OCI-LY7 (cell line): ENCODE measurements at regions not wholly inside any gene's neighbourhood (a gene's known extent, or its start where the extent isn't known, plus 50 kb on each side); places are given as distances from the start of the nearest gene placed in this dataset.

Source experiments
- BruUV-seq: library from RNA; stranded (reverse); fragments of 400-500 nt; replicated peaks from 2 replicates; lab custom pipeline; 2021; lab: Mats Ljungman, UMichigan
- CTCF ChIA-PET: fragments of 300-600 bp; sonication (Branson Sonifier 250); formaldehyde crosslinking; loops from one replicate; lab custom pipeline; 2022; ENCODE audit warnings: antibody characterized with exemption; ENCODE audit not compliant: unreplicated experiment; lab: Charles Lee
- POLR2A ChIA-PET: fragments of 300-600 bp; sonication (Branson Sonifier 250); formaldehyde crosslinking; loops from one replicate; lab custom pipeline; 2022; ENCODE audit warnings: antibody characterized with exemption; lab: Charles Lee
- DNase-seq: peaks from one replicate; pipeline ENCODE4 v3.0.0-alpha.2; 2015; ENCODE audit warnings: low spot score
- H2AFZ ChIP-seq: fragments of 200-600 bp; sonication (generic), shearing (Covaris generic); 2 replicates; pipeline ENCODE4 v1.6.1; 2014; ENCODE audit warnings: mild to moderate bottlenecking, antibody characterized with exemption, low read length, moderate library complexity
- H3K27ac ChIP-seq: fragments of 200-600 bp; sonication (generic); 2 replicates; pipeline ENCODE4 v1.5.1; 2014; ENCODE audit warnings: mixed run types, low read depth, mild to moderate bottlenecking, moderate library complexity, low read length, inconsistent platforms; ENCODE audit not compliant: poor library complexity, severe bottlenecking
- H3K36me3 ChIP-seq: fragments of 200-600 bp; sonication (generic); 2 replicates; pipeline ENCODE4 v1.6.1; 2014; ENCODE audit warnings: mild to moderate bottlenecking, antibody characterized with exemption, low read length, moderate library complexity, mixed read lengths; ENCODE audit not compliant: insufficient read depth
- H3K4me1 ChIP-seq: fragments of 200-600 bp; sonication (generic); 2 replicates; pipeline ENCODE4 v1.5.1; 2014; ENCODE audit warnings: mild to moderate bottlenecking, low read length; ENCODE audit not compliant: insufficient read depth, poor library complexity, severe bottlenecking
- H3K4me2 ChIP-seq: fragments of 200-600 bp; sonication (generic); 2 replicates; pipeline ENCODE4 v1.6.1; 2014; ENCODE audit warnings: mild to moderate bottlenecking, low read length
- H3K4me3 ChIP-seq: fragments of 200-600 bp; sonication (generic); 2 replicates; pipeline ENCODE4 v1.5.1; 2014; ENCODE audit warnings: mild to moderate bottlenecking, low read depth, low read length; ENCODE audit not compliant: poor library complexity, severe bottlenecking
- H3K79me2 ChIP-seq: fragments of 200-600 bp; sonication (generic); 2 replicates; pipeline ENCODE4 v1.6.1; 2016; ENCODE audit warnings: low read depth, mild to moderate bottlenecking, low read length, moderate library complexity, mixed read lengths; ENCODE audit not compliant: insufficient read depth
- H3K9me2 ChIP-seq: fragments of 200-600 bp; sonication (generic); 2 replicates; pipeline ENCODE4 v1.6.1; 2016; ENCODE audit warnings: mild to moderate bottlenecking, low read length, mixed read lengths; ENCODE audit not compliant: insufficient read depth
- H3K9me3 ChIP-seq: fragments of 200-600 bp; sonication (generic); 2 replicates; pipeline ENCODE4 v1.6.1; 2014; ENCODE audit warnings: mild to moderate bottlenecking, mixed run types, low read length, mixed read lengths
- H4K20me1 ChIP-seq: fragments of 200-600 bp; sonication (generic); 2 replicates; pipeline ENCODE4 v1.6.1; 2014; ENCODE audit warnings: mild to moderate bottlenecking, antibody characterized with exemption, low read length, moderate library complexity, mixed read lengths; ENCODE audit not compliant: insufficient read depth
- EZH2phosphoT487 ChIP-seq: fragments of 200-600 bp; sonication (generic); IDR thresholded peaks from 2 replicates; pipeline ENCODE4 v1.6.1; 2018; ENCODE audit warnings: low read depth, borderline replicate concordance, mild to moderate bottlenecking, mixed run types, antibody characterized with exemption, low read length, moderate library complexity, mixed read lengths
- intact Hi-C: fragments of 100-400 bp; cut with micrococcal nuclease; formaldehyde crosslinking; loops from one replicate; pipeline ENCODE4 v1.10.0; 2022; ENCODE audit not compliant: unreplicated experiment
- TF ChIP-seq, protein P1 (sequence below): fragments of 200-600 bp; sonication (generic); conservative IDR thresholded peaks from 2 replicates; pipeline ENCODE4 v1.5.1; 2014; ENCODE audit warnings: mild to moderate bottlenecking, antibody characterized with exemption, low read length, moderate library complexity, mixed read lengths

DNA sequence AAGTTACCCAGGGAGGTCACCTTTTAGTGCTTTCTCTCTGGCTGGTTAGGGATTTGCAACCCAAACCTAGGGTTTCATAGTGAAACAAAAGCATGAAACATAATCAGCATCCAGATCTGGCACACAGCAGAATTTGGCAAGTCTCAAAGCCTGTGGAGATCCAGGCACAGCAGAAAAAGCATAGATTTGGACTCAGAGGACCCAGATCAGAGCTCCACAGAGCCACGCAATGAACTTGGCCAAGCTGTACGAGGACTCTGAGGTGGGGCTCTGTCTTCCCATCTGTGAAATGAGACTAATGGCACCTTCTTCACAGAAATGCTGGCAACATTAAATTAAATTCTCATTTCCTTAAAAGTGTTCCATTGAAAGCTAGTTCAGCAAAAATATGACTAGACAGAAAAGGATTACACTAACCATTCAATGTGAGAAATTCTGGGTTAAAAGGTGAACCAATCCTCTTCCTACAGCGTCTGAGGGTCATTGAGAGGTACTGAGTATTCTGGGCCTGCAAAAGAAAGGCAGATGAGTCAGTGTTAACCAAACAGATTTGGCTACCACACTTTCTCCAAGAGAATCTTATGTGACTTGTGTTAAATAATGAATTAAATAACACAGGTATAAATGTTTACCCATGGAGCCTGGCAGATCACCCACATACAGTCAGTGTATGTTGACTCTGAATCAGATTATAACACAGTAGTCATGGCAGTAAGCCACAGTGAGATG is 266.3 kb downstream of the MREG start:
- ChIA-PET POLR2A (no interaction called here), CTCF (no interaction called here)
- no peak for DNase-seq
- H3K79me2 ChIP-seq, result no peaks in the 10 kb centered on the region
- no peaks in the 10 kb centered on the region for H3K36me3 ChIP-seq
- no peaks in the 10 kb centered on the region for H3K4me1 ChIP-seq
- H4K20me1 ChIP-seq, result no peaks in the 10 kb centered on the region
- H2AFZ ChIP-seq, result no peak overlapping the region
- TF ChIP-seq, protein P1, sequence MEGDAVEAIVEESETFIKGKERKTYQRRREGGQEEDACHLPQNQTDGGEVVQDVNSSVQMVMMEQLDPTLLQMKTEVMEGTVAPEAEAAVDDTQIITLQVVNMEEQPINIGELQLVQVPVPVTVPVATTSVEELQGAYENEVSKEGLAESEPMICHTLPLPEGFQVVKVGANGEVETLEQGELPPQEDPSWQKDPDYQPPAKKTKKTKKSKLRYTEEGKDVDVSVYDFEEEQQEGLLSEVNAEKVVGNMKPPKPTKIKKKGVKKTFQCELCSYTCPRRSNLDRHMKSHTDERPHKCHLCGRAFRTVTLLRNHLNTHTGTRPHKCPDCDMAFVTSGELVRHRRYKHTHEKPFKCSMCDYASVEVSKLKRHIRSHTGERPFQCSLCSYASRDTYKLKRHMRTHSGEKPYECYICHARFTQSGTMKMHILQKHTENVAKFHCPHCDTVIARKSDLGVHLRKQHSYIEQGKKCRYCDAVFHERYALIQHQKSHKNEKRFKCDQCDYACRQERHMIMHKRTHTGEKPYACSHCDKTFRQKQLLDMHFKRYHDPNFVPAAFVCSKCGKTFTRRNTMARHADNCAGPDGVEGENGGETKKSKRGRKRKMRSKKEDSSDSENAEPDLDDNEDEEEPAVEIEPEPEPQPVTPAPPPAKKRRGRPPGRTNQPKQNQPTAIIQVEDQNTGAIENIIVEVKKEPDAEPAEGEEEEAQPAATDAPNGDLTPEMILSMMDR, result no peak
- no peak for TF ChIP-seq EZH2phosphoT487
- intact Hi-C loops, result no loop called here
- BruUV-seq, result no TSS peak
- no peaks in the 10 kb centered on the region for H3K9me3 ChIP-seq
- no peaks in the 10 kb centered on the region for H3K9me2 ChIP-seq
- no peak overlapping the region for H3K27ac ChIP-seq
- H3K4me2 ChIP-seq, result no peak overlapping the region
- no peak overlapping the region for H3K4me3 ChIP-seq

DNA sequence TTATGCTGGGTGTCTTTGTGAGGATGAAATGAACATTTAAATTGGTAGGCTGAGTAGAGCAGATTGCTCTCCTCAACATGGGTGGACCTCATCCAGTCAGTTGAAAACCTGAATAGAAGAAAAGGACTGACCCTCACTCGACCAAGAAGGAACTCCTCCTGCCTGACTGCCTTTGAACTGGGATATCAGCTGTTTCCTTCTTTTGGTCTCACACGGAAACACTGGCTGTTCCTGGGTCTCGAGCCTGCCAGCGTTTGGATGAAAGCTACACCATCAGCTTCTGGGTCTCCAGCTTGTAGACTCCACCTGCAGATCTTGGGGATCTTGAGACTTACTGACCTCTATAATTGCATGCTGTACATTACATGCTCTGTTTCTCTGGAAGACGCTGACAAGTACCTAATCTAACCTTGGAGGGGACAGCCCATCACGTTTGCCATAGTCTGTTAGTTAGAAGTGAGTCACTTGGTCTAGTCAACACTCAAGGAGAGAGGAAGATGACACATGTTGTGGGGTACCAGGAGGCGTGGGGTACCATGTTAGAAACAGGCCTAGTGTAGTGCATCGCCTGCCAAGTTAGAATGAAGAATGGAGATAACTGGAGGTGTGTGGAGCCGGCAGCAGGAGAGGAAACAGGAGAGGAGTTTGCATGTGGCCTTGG is 267.0 kb downstream of the MREG start:
- intact Hi-C loops, result no loop called here
- BruUV-seq, result no TSS peak

More for the DNA sequence above, 267.0 kb downstream of the MREG start:
- no peak overlapping the region for H3K4me2 ChIP-seq
- no peak for DNase-seq
- ChIA-PET CTCF (no interaction called here), POLR2A (interaction anchor here (0.5 kb wide), 1 partner anchor 152 kb away, joined by 3 read pairs; no protein-coding TSS in a partner anchor)
- H3K9me2 ChIP-seq, result no peaks in the 10 kb centered on the region
- H3K27ac ChIP-seq, result no peak overlapping the region
- no peaks in the 10 kb centered on the region for H3K9me3 ChIP-seq
- no peaks in the 10 kb centered on the region for H3K79me2 ChIP-seq
- H4K20me1 ChIP-seq, result no peaks in the 10 kb centered on the region
- no peak overlapping the region for H3K4me3 ChIP-seq
- H2AFZ ChIP-seq, result no peak overlapping the region
- H3K36me3 ChIP-seq, result no peaks in the 10 kb centered on the region
- TF ChIP-seq EZH2phosphoT487, result no peak
- TF ChIP-seq, protein P1, result no peak
- no peaks in the 10 kb centered on the region for H3K4me1 ChIP-seq
